GM19372 (cell line): ENCODE measurements at regions not wholly inside any gene's neighbourhood (a gene's known extent, or its start where the extent isn't known, plus 50 kb on each side); places are given as distances from the start of the nearest gene placed in this dataset.
A peak's percentile ranks its signal among the peaks of the same experiment; 100 is the strongest.

Experiments used
- ATAC-seq: cut with Tn5 transposase; IDR thresholded peaks from one replicate; pipeline ENCODE4 v1.9.1; 2021; ENCODE audit warnings: mild to moderate bottlenecking, low read depth, moderate library complexity; ENCODE audit not compliant: unreplicated experiment

- ATAC-seq = no peak
These were observed 58.2 kb downstream of the ESM1 start for GRCh38 chr5:54927097-54927746.

GRCh38 chr5:54924487-54924886 is 60.9 kb downstream of the ESM1 start:
- no peak for ATAC-seq

- ATAC-seq = no peak
These were observed 68.1 kb downstream of the ESM1 start for GRCh38 chr5:54917323-54917722.

GRCh38 chr5:54915466-54916027 is 69.8 kb downstream of the ESM1 start:
- ATAC-seq = no peak

GRCh38 chr5:54912021-54912420 is 73.4 kb downstream of the ESM1 start:
- no peak for ATAC-seq

- no peak for ATAC-seq
These were observed 75.2 kb downstream of the ESM1 start for GRCh38 chr5:54909911-54910870.

GRCh38 chr5:54908774-54909525 is 76.4 kb downstream of the ESM1 start:
- no peak for ATAC-seq

- ATAC-seq = no peak
These were observed 79.4 kb downstream of the ESM1 start for GRCh38 chr5:54905942-54906537.

GRCh38 chr5:54905246-54905795 is 80.1 kb downstream of the ESM1 start:
- ATAC-seq = no peak

GRCh38 chr5:54904425-54904824 is 81.0 kb downstream of the ESM1 start:
- no peak for ATAC-seq

- ATAC-seq = peak; percentile 99
These were observed 82.5 kb downstream of the ESM1 start for GRCh38 chr5:54902791-54903473.

GRCh38 chr5:54900984-54901725 is 84.2 kb downstream of the ESM1 start:
- no peak for ATAC-seq

- no peak for ATAC-seq
These were observed 88.4 kb downstream of the ESM1 start for GRCh38 chr5:54897001-54897400.

- no peak for ATAC-seq
These were observed 89.5 kb downstream of the ESM1 start for GRCh38 chr5:54895816-54896341.

GRCh38 chr5:54894957-54895815 is 90.2 kb downstream of the ESM1 start:
- ATAC-seq = no peak

- no peak for ATAC-seq
These were observed 95.6 kb downstream of the ESM1 start for GRCh38 chr5:54889826-54890225.

GRCh38 chr5:54887663-54888062 is 97.7 kb downstream of the ESM1 start:
- ATAC-seq = no peak

- no peak for ATAC-seq
These were observed 98.5 kb downstream of the ESM1 start for GRCh38 chr5:54886866-54887265.
